ENCODE measurements at regions not wholly inside any gene's neighbourhood (a gene's known extent, or its start where the extent isn't known, plus 50 kb on each side); places are given as distances from the start of the nearest gene placed in this dataset.

DNA sequence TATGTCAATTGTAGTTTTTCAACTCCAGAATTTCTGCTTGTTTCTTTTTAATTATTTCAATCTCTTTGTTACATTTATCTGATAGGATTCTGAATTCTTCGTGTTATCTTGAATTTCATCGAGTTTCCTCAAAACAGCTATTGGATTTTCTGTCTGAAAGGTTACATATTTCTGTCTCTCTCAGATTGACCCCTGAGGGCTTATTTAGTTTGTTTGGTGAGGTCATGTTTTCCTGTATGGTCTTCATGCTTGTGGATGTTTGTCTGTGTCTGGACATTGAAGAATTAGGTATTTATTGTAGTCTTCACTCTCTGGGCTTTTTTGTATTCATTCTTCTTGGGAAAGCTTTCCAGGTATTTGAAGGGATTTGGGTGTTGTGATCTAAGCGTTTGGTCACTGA lies 85.6 kb downstream of the SNAPC1 start:
- DNase-seq: no peak

DNA sequence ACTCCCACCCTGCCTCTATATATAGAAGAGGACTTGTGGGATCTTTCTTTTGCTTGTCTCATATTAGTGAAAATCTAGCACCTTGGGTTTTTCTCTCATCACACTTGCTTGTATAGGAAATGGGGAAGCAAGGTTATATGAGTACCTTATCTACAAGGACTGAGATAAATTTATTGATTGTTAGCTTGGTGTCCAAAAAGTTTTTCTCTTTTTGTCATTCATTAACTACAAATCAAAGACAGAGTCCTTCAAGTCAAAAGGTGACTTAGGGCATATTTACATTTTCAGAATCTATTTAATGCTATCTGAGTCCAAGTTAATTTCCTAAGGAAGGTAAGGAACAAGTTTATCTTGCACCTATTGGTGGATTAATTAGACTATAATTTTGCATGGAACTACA lies 92.7 kb downstream of the SNAPC1 start:
- DNase-seq: no peak

DNA sequence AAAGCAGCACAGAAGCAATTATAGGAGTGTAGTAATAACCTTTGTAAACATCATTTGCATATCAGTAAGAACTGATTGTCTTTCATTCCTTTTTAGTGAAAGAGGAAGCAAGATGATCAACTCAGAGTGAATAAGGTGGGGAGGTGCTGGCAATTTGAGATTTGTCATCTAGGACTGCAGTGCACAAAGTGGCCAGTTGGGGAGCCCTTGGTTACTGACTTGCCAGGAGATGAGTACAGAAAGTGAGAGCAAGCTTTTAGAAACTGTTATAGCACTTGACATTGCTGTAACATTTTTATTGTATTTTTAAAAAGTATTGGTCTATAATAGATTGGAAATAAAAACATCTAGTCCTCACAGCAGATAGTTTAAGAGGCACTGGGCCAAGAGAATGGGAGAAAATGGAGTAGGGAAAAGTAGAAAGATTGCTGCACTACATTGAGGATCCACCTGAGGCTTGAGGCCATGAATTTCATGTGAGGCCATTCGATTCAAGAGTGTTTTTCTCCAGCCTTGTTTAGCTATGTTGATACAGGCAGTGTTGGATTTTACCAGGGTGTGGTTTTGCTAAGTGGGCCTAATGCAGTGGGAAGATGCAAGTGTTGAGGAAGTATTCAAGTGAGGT lies 98.2 kb downstream of the SNAPC1 start:
- peak; percentile 13 for DNase-seq

DNA sequence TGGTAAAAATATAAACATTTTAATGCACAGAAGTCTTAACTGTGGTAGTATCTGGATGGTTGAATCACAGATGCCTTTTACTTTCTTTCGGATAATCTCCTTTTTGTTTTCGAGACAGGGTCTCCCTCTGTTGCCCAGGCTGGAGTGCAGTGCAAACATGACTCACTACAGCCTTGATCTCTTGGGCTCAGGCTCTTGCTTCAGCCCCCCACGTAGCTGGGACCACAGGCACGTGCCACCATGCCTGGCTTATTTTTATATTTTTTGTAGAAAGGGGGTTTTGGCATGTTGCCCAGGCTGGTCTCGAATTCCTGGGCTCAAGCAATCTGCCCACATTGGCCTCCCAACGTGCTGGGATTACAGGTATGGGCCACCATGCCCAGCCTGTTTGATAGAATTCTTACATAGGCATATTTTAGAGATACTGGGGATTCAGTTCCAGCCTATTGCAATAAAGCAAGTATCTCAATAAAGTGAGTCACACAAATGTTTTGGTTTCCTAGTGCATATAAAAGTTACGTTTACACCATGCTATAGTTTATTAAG lies 99.2 kb downstream of the SNAPC1 start:
- no peak for DNase-seq

DNA sequence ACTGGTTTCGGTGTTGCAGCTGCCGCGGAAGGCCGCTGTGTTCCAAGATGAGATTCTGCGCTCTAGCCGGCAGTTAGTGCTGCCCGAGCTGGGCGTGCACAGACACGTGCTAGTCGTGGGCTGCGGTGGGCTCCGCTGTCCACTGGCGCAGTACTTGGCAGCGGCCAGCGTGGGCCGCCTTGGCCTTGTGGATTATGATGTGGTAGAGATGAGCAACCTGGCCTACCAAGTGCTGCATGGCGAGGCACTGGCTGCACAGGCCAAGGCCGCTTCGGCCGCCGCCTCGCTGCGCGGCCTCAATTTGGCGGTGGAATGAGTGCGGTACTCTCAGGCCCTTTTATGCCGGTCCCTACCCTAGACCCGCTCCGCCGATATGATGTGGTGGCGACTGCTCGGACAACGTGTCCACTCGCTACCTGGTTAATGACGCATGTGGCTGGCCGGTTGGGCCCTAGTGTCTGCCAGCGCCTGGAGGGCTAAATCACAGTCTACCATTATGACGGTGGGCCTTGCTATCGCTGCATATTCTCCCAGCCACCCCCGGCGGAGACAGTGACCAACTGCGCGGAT lies 102.2 kb downstream of the SNAPC1 start:
- no peak for DNase-seq

DNA sequence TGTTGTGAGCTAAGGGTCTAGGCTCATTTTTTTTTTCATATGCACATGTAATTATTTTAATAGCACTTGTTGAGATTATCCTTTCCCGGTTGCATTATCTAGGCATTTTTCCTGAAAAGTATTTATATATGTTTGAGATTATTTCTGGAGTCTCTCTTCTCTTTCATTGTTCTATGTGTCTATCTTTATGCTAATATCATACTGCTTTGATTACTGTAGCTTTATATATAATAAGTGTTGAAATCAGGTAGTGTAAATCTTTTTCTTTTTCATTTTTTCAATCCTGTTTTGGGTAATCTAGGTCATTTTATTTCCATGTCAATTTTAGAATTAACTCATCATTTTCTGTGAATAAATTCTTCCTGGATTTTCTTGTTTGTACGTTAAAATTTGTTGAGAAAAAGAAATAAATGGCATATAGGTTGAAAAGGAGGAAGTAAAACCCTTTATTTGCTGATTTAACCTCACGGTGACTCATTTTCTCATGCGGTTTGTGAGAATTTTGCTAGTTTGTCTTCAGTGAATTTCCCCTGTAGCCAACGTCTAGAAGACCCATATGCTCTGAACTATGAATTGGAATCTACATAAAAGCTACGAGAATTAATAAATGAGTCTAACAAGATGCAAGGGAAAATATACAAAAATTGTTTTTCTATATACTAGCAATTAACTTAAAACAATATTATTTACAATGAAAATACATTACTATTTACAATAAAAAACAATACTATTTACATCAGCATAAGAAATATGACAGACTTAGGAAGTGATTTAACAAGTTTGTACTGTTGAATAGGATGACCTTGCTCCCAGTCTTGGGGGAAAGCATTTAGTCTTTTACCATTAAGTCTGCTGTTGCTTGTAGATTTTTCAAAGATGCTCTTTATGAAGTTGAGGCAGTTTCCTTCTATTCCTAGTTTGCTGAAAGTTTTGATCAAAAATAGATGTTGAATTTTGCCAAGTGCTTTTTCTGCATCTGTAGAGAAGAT lies 105.0 kb downstream of the SNAPC1 start:
- no peak for DNase-seq

DNA sequence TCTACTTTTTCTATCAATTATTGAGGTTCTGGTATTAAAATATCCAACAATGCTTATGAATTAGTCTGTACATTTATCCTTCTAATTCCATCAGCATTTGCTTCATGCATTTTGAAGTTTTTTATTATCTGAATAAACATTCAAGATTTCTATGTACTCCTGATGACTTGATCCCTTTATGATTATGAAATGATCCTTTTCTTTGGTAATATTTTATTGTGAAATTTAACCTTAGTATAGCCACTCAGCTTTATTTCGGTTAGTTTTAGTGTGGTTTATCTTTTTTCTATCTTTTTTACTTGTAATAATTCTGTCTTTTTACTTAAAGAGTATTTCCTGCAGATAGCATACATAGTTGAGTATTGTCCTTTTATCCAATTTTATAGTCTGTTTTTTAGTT lies 106.6 kb downstream of the SNAPC1 start:
- DNase-seq: no peak

DNA sequence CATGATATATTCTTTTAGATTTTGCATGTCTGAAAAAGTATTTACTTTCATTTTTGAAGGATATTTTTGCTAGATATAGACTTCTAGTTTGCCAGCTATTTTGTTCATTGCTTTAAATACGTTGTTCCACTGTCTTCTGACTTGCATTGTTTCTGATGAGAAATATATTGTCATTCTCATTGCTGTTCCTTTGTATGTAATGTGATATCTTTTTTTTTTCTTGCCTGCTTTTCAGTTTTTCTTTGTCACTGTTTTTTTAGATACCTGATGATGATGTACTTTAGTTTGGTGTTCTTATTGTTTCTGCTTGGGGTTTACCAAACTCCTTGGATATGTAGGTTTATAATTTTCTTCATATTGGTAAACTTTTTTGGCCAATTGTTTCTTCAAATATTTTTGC lies 107.9 kb downstream of the SNAPC1 start:
- DNase-seq: no peak

DNA sequence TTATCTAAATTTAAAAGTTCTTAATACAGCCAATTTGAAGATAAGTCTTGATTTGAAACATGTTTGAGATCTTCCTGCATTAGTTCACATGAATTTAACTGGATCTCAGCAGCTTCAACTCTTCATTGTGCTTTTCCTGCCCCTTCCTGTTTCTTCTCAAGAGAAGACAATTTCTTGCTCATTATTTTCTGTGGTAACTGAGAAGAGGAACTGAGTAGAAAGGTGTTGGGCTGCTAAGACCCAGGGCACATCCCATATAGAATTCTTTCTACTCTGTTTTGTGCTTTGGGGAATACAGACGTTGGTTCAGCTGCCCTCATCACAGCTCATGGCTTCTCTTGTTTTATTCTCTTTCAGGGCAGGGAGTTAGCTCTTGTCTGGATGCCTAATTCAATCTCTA lies 110.2 kb downstream of the SNAPC1 start:
- DNase-seq: no peak

DNA sequence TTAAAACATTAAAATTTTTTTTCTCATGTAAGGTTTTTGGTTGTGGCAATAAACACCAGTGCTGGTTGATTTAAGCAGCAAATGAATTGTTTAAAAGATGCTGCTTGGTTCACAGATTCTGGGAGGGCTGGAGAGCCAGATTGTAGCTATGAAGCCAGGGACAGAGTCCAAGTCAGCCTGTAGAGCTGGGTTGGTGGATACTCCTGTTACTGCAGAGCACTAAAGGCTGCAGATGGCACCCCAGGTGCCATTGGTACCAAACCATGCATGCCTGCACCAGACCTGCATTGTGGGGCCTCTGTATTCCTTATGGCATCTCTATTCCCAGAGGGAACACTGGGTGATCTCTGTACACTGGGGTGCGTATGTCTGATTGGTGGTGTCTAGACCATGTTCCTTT lies 113.3 kb downstream of the SNAPC1 start:
- DNase-seq: no peak

DNA sequence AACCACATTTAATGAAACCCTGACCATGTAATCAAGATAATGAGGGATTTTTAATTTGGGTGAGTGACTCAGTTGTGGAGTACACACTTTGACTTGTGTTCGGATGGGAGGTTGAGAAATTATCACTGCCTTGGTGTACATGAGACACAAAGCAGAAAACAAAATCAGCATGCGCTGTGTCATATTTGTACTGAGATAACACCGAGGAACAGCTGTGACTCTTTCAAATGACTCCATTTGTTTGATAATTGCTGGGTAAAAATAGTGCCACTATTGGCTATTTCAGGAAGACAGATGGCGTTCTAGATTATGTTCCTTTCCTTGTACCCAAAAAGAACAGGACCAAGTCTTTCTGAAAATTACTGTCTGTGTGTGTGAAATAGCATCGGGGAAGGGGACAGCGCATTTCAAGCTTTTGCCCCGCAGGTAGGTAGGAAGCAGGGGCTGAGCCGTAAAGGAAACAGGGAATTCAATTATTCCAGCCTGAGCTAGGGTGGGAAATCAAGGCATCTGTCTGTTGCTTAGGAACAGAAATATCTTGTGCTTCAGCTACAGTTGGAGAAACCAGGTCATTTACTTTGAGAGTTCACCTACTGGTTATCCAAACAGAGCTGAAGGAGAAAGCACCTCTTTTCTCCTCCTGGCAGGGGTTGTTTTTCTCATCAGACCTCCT lies 114.3 kb downstream of the SNAPC1 start:
- DNase-seq: no peak

DNA sequence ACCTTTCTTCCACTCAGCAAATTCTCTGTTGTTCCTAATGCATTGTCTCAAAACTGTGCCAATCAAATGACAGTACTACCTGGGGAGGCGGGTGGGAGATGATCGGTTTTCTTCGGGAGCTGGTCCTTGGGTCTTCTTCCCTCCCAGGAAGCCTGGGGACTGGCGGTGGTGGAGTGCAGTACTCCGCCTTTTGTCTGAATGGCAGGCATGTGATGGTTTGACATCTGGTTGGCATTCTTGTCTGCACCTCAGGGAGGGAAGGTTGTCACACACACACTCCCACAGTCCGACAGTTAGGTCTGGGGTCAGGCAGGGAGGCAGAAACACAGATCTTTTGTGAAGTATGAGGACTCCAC lies 114.8 kb downstream of the SNAPC1 start:
- DNase-seq: no peak

DNA sequence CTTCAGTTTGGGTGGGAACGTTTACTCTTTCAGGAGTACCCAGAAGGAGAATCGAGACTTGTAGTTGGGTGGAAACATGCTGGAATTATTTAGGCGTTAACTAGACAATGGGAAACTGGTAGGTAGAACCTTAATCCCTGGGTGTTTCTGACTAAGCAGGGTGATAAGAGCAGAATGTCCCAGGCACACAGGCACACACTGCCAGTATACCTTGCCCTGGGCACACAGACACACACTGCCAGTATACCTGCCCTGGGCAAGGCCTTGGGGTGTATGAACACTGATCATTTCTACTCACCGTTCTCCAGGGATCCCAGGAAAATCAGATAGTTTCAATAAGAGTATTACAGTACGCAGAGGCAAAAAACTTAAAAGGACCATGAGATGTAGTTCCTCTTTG lies 115.5 kb downstream of the SNAPC1 start:
- no peak for DNase-seq

DNA sequence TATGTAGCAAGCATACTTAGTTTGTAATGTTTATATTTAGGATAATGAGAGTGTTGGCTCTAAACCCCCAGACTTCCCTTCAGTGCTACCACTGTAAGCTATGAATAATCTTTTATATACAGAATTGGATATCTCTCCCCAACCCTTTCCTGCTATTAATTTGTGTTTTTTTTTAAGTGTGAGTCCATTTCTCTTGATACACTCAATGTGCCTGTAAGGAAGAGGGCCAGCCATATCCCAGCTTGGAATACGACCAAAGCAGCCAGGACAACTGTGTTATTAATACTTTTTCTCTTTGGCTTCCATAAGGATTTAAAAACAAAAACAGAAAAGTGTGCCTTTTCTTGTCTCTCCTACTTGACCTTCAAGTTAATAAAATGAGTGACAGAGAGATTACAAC lies 116.7 kb downstream of the SNAPC1 start:
- DNase-seq: no peak

DNA sequence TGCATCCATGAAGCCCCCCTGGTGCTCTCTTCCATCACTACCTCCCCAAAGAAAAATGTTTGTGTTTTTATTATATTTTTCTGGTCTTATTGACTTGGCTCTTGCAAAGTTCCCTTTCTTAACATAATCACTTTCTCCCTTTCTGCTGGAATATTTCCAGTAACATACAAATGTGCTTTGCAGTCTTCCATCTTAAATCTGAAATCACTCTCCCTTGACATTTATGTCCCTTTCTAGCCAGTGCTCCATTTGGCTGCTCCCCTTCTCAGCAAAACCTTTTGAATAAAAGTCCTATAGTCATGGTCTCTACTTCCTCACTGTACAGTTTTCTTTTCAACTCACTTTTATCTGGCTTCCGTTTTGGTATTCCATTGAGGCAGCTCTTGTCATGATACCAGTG lies 118.8 kb downstream of the SNAPC1 start:
- no peak for DNase-seq

DNA sequence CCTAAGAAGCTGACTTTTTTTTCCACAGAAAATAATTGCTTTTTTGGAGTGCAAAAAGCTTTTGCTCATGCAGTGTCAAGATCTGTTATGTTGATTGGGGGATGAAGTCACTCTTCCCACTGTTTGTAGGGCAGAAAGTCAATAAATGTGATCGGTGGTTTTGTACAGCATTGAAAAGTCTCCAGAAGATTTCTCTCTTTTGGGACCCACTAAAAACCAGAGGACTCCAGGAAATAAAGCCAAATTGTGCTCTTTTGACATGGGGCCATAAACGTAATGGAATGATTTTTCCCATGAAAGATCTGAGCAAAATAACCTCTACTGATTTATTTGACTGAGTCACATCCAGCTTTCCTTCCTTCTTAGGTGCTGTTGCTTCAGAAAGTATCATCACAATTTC lies 122.5 kb downstream of the SNAPC1 start:
- DNase-seq: no peak

DNA sequence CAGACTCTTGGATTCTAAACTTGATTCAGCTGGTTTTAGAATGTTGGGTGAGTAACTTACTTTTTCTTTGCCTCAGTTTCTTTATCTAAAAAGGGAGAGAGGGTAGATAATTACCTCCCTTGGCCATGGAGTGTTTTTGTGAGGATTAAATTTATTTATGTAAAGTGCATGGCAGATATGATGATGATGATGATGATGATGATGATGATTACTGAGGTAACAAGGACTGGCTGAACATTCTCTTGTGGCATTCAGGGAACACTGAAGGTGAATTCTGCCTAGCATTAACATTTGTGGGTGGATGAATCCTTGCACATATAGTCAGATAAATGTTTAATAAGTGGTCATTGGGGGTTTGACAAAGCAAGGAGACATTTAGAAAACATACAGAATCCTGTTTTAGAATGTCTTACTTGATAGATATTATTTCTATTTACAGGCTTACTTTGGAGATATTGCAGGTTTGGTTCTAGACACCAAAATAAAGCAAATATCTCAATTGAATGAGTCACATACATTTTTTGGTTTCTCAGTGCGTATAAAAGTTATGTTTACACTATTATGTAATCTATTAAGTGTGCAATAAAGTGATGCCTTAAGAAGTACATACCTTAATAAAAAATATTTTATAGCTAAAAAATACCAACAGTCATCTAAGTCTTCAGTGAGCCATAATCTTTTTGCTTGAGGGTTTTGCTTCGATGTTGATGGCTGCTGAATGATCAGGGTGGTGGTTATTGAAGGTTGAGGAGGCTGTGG lies 123.2 kb downstream of the SNAPC1 start:
- no peak for DNase-seq

DNA sequence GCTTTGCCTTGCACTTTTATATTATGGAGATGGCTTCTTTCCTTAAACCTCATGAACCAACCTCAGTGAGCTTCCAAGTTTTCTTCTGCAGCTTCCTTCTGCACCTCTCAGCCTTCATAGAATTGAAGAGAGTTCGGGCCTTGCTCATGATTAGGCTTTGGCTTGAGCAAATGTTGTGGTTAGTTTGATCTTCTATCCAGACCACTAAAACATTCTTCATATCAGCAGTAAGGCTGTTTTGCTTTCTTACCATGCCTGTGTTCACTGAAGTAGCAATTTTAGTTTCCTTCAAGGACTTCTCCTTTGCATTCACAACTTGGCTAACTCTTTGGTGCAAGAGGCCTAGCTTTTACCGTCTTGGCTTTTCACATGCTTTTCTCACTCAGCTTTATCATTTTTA lies 125.4 kb downstream of the SNAPC1 start:
- DNase-seq: no peak

DNA sequence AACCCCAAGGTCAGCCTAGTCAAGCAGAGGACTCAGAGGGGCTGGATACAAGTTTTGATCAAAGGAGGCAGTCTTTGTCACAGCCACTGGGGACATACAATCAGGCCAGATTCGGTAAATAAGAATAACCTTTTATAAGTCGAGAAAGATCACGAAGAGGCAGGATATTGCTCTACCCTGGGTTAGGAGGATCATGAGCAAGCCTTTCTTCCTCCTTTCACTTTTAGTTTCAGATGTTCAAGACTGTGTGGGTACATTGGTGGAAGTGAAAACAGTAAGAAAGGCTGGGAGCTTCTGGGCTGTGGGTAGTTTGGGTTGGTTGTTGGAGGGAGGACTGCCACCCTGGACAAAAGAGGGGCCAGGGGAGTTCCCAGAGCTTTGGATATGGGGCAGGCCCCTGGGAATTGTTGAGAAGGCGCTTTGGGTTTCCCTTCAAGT lies 127.7 kb downstream of the SNAPC1 start:
- DNase-seq: peak; percentile 48

DNA sequence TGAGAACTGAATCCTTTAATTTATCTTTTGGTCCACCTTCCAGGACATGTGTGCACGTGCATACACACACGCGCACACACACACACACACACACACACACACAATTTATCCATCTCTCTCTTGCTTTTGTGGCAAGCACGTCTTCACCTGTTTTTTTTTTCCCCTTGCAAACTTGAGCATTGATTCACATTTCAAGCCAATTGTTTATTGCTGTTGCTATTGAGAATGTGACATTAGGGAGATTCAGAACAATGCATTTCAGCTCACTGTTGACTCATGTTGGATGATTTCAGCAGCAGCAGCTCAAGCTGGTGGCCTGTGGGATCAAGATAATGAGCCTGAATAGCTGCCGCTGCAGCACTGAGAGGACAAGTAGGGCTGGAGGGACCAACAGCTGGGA lies 128.9 kb downstream of the SNAPC1 start:
- no peak for DNase-seq

DNA sequence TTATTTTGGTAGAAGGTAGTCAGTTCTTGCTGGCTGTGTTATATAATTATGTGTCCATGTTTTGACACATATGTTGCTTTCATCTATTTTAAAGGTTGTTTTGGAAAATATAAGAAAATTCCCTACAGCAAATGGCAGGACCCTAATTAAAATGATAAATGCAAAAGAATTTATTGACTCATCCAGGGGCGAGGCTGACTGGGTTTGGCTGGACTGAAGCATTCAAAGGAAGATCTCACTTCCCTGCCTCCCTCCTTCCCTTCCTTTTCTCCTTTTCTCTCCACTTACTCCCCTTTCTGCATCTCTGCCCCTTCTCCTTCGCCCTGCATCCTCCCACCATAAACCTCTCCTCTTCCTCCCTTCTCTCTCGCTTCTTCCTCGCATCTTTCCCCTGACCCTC lies 129.6 kb downstream of the SNAPC1 start:
- no peak for DNase-seq

DNA sequence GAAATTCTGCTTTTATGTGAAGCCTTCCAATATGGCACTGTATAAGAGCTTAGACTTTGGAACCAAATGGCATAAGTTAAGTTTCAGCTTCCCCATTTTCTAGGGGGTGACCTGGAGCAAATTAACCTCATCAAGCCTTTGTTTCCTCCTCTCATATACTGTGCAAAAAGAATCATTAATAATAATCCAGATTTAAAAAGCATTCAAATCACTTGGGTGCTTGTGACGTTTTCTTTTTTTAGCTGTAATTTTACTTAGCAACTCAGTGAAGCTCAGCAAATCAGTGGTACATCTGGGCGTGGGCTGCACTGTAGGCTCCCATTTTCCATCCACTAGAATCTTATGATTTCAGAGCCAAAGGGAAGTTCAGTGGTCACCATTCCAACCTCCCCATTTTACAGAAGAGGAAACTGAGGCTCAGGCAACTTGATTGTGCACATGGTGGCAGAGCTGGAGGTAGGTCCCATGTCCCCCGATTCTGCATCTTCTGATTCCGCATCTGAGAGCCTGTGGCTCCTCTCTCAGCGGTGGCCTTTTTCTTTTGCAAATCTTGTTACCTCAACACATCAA lies 131.2 kb downstream of the SNAPC1 start:
- no peak for DNase-seq

Data from central memory CD4-positive, alpha-beta T cell (primary cell).